GM20000 (cell line): ENCODE measurements at regions not wholly inside any gene's neighbourhood (a gene's known extent, or its start where the extent isn't known, plus 50 kb on each side); places are given as distances from the start of the nearest gene placed in this dataset.
"Not testable (repeated sequence)": the region's sequence is repeated elsewhere in the genome, so short reads cannot be mapped to it uniquely, and the experiment has no call there.

ENCODE experiments used
- DNase-seq: peaks from one replicate; pipeline ENCODE4 v3.0.0; 2012; ENCODE audit warnings: low spot score
- CTCF ChIP-seq: IDR thresholded peaks from 2 replicates; pipeline ENCODE4 v1.5.1; 2012; ENCODE audit warnings: mild to moderate bottlenecking, control low read depth; ENCODE audit errors: extremely low read depth, missing control alignments

GRCh38 chr22:26964642-26965041 is 307.3 kb downstream of the MIAT start:
- TF ChIP-seq CTCF: no peak
- no peak for DNase-seq

GRCh38 chr22:26967282-26967681 is 309.9 kb downstream of the MIAT start:
- no peak for TF ChIP-seq CTCF
- DNase-seq: no peak

GRCh38 chr22:26968859-26969523 is 311.6 kb downstream of the MIAT start:
- no peak for TF ChIP-seq CTCF
- no peak for DNase-seq

GRCh38 chr22:26970809-26971394 is 313.5 kb downstream of the MIAT start:
- no peak for DNase-seq
- no peak for TF ChIP-seq CTCF

GRCh38 chr22:26972286-26972685 is 314.9 kb downstream of the MIAT start:
- no peak for DNase-seq
- TF ChIP-seq CTCF: no peak

- DNase-seq: not testable (repeated sequence)
Observed at GRCh38 chr22:26972915-26973314, 315.5 kb downstream of the MIAT start.

- TF ChIP-seq CTCF: no peak
- DNase-seq: no peak
Observed at GRCh38 chr22:26974034-26974433, 316.6 kb downstream of the MIAT start.
